Loucy (cell line): ENCODE measurements at regions not wholly inside any gene's neighbourhood (a gene's known extent, or its start where the extent isn't known, plus 50 kb on each side); places are given as distances from the start of the nearest gene placed in this dataset.

Source experiments
- H2AFZ ChIP-seq: fragments of 200-600 bp; sonication (generic); 2 replicates; pipeline ENCODE4 v1.6.0; 2016; ENCODE audit warnings: antibody characterized with exemption, mild to moderate bottlenecking, low read length, moderate library complexity
- H3F3A ChIP-seq: fragments of 200-600 bp; 2 replicates; pipeline ENCODE4 v1.6.0; 2016; ENCODE audit warnings: antibody characterized with exemption, low read depth, mild to moderate bottlenecking
- H3K27me3 ChIP-seq: fragments of 200-600 bp; sonication (generic); 2 replicates; pipeline ENCODE4 v1.6.1; 2014; ENCODE audit warnings: low read length, mild to moderate bottlenecking; ENCODE audit not compliant: insufficient read depth, poor library complexity, severe bottlenecking
- H3K36me3 ChIP-seq: fragments of 200-600 bp; sonication (generic); 2 replicates; pipeline ENCODE4 v1.6.1; 2016; ENCODE audit warnings: low read length; ENCODE audit not compliant: insufficient read depth
- H3K4me1 ChIP-seq: fragments of 200-600 bp; sonication (generic); 2 replicates; pipeline ENCODE4 v1.5.1; 2014; ENCODE audit warnings: low read length, mild to moderate bottlenecking; ENCODE audit not compliant: insufficient read depth, poor library complexity, severe bottlenecking
- H3K4me2 ChIP-seq: fragments of 200-600 bp; sonication (generic); 2 replicates; pipeline ENCODE4 v1.6.0; 2014; ENCODE audit warnings: antibody characterized with exemption, low read length, low read depth, mild to moderate bottlenecking; ENCODE audit not compliant: poor library complexity, severe bottlenecking
- H3K4me3 ChIP-seq: fragments of 200-600 bp; sonication (generic); 2 replicates; pipeline ENCODE4 v1.5.1; 2014; ENCODE audit warnings: low read length, mild to moderate bottlenecking, mixed read lengths; ENCODE audit not compliant: poor library complexity, severe bottlenecking
- H3K79me2 ChIP-seq: fragments of 200-600 bp; sonication (generic); 2 replicates; pipeline ENCODE4 v1.6.1; 2014; ENCODE audit warnings: low read length; ENCODE audit not compliant: insufficient read depth
- H3K9ac ChIP-seq: fragments of 200-600 bp; sonication (generic); 2 replicates; pipeline ENCODE4 v1.6.0; 2014; ENCODE audit warnings: mild to moderate bottlenecking, low read depth, low read length, moderate library complexity; ENCODE audit not compliant: poor library complexity, severe bottlenecking
- H3K9me2 ChIP-seq: fragments of 200-600 bp; sonication (generic); replicated peaks from 2 replicates; pipeline ENCODE4 v1.6.1; 2016; ENCODE audit warnings: low read depth, low read length, mixed read lengths
- H3K9me3 ChIP-seq: fragments of 200-600 bp; sonication (generic); 2 replicates; pipeline ENCODE4 v1.6.1; 2014; ENCODE audit warnings: mild to moderate bottlenecking, antibody characterized with exemption, low read length, low read depth; ENCODE audit not compliant: insufficient read depth
- H4K20me1 ChIP-seq: fragments of 200-600 bp; sonication (generic); 2 replicates; pipeline ENCODE4 v1.6.0; 2014; ENCODE audit warnings: antibody characterized with exemption, low read length, mild to moderate bottlenecking; ENCODE audit not compliant: insufficient read depth, poor library complexity, severe bottlenecking
- CTCF ChIP-seq: fragments of 200-600 bp; sonication (generic); conservative IDR thresholded peaks from 2 replicates; pipeline ENCODE4 v1.5.1; 2014; ENCODE audit warnings: mild to moderate bottlenecking, antibody characterized with exemption, low read length
- EZH2phosphoT487 ChIP-seq: fragments of 200-600 bp; IDR thresholded peaks from 2 replicates; pipeline ENCODE4 v1.6.1; 2018; ENCODE audit warnings: antibody characterized with exemption, mild to moderate bottlenecking, moderate library complexity, borderline replicate concordance

DNA sequence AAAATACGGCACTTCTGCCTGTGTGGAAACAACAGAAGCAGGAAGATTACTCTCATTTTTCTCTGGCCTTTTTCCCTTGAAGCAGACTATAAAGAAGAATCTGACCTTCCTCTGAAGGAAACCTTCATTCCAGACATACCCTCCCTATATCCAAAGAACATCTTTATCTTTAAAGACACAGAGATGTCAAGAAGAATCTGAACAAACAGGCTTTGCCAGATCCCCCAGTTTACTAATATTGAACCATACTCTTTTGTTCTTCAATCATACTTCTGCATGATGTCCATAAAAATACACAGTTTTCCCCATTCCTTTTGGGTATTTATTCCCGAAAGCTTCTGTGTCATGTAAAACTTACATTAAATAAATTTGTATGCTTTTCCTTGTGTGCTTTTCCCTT, 225.8 kb downstream of the MAT2B start:
- no peaks in the 10 kb centered on the region for H3K9me3 ChIP-seq
- H3K4me1 ChIP-seq: no peaks in the 10 kb centered on the region
- H4K20me1 ChIP-seq: no peaks in the 10 kb centered on the region
- H3K36me3 ChIP-seq: no peaks in the 10 kb centered on the region
- H3K27me3 ChIP-seq: no peaks in the 10 kb centered on the region
- H3K9me2 ChIP-seq: no peaks in the 10 kb centered on the region
- no peaks in the 10 kb centered on the region for H3F3A ChIP-seq
- no peak overlapping the region for H2AFZ ChIP-seq
- H3K79me2 ChIP-seq: no peaks in the 10 kb centered on the region
- TF ChIP-seq CTCF (no peak), EZH2phosphoT487 (no peak)
- no peak overlapping the region for H3K4me3 ChIP-seq
- H3K9ac ChIP-seq: no peak overlapping the region
- no peak overlapping the region for H3K4me2 ChIP-seq

GRCh38 chr5:163735069-163735468, 229.7 kb downstream of the MAT2B start:
- Histone ChIP-seq H3K9ac (no peak overlapping the region), H3K9me3 (no peaks in the 10 kb centered on the region), H3K4me2 (no peak overlapping the region), H4K20me1 (no peaks in the 10 kb centered on the region), H3K36me3 (no peaks in the 10 kb centered on the region), H3K4me1 (no peaks in the 10 kb centered on the region), H3K9me2 (no peaks in the 10 kb centered on the region), H3K27me3 (no peaks in the 10 kb centered on the region), H3K79me2 (no peaks in the 10 kb centered on the region), H3F3A (no peaks in the 10 kb centered on the region), H2AFZ (no peak overlapping the region), H3K4me3 (no peak overlapping the region)
- no peak for TF ChIP-seq EZH2phosphoT487
- no peak for TF ChIP-seq CTCF

- H3K4me3 ChIP-seq: no peak overlapping the region
- H3K79me2 ChIP-seq: no peaks in the 10 kb centered on the region
- no peaks in the 10 kb centered on the region for H3K36me3 ChIP-seq
- H3K9ac ChIP-seq: no peak overlapping the region
- TF ChIP-seq EZH2phosphoT487 (no peak), CTCF (no peak)
- no peaks in the 10 kb centered on the region for H3F3A ChIP-seq
- no peak overlapping the region for H3K4me2 ChIP-seq
- no peak overlapping the region for H2AFZ ChIP-seq
- H3K27me3 ChIP-seq: no peaks in the 10 kb centered on the region
- no peaks in the 10 kb centered on the region for H3K9me3 ChIP-seq
- H4K20me1 ChIP-seq: no peaks in the 10 kb centered on the region
- no peaks in the 10 kb centered on the region for H3K9me2 ChIP-seq
- H3K4me1 ChIP-seq: no peaks in the 10 kb centered on the region
Observed at GRCh38 chr5:163747586-163747985, 242.2 kb downstream of the MAT2B start.
